BE2C (cell line): ENCODE measurements at regions not wholly inside any gene's neighbourhood (a gene's known extent, or its start where the extent isn't known, plus 50 kb on each side); places are given as distances from the start of the nearest gene placed in this dataset.
"Not testable (repeated sequence)": the region's sequence is repeated elsewhere in the genome, so short reads cannot be mapped to it uniquely, and the experiment has no call there.

Source experiments
- DNase-seq: peaks from one replicate; pipeline ENCODE4 v3.0.0-alpha.2; 2020
- H3K27me3 ChIP-seq: fragments of 250-450 bp; sonication (Bioruptor Pico); 2 replicates; pipeline ENCODE4 v1.5.1; 2020; ENCODE audit warnings: mild to moderate bottlenecking
- H3K36me3 ChIP-seq: fragments of 250-450 bp; sonication (Bioruptor Pico); 2 replicates; pipeline ENCODE4 v1.5.1; 2020; ENCODE audit warnings: mild to moderate bottlenecking
- H3K4me1 ChIP-seq: fragments of 250-450 bp; sonication (Bioruptor Pico); 2 replicates; pipeline ENCODE4 v1.5.1; 2020
- H3K4me3 ChIP-seq: 2 replicates; pipeline ENCODE4 v1.5.1; 2011; ENCODE audit warnings: low read depth, low read length
- H3K9me3 ChIP-seq: fragments of 250-450 bp; sonication (Bioruptor Pico); 2 replicates; pipeline ENCODE4 v1.5.1; 2020
- CTCF ChIP-seq: IDR thresholded peaks from 2 replicates; pipeline ENCODE4 v1.5.1; 2012; ENCODE audit warnings: mild to moderate bottlenecking, low read depth, low read length

- Histone ChIP-seq H3K4me1 (no peaks in the 10 kb centered on the region), H3K27me3 (no peaks in the 10 kb centered on the region), H3K36me3 (no peaks in the 10 kb centered on the region), H3K4me3 (no peak overlapping the region), H3K9me3 (no peaks in the 10 kb centered on the region)
- TF ChIP-seq CTCF = no peak
- DNase-seq = no peak
These were observed 516.6 kb upstream of the ROBO2 start for GRCh38 chr3:76523337-76523736.

GRCh38 chr3:76525726-76526125 is 514.2 kb upstream of the ROBO2 start:
- H3K27me3 ChIP-seq = no peaks in the 10 kb centered on the region
- H3K4me3 ChIP-seq = no peak overlapping the region
- H3K36me3 ChIP-seq = no peaks in the 10 kb centered on the region
- no peaks in the 10 kb centered on the region for H3K4me1 ChIP-seq
- DNase-seq = no peak
- no peak for TF ChIP-seq CTCF
- H3K9me3 ChIP-seq = no peaks in the 10 kb centered on the region

GRCh38 chr3:76527773-76528172 is 512.1 kb upstream of the ROBO2 start:
- no peak for TF ChIP-seq CTCF
- DNase-seq = no peak
- H3K36me3 ChIP-seq = no peaks in the 10 kb centered on the region
- H3K9me3 ChIP-seq = no peaks in the 10 kb centered on the region
- H3K4me1 ChIP-seq = no peaks in the 10 kb centered on the region
- no peaks in the 10 kb centered on the region for H3K27me3 ChIP-seq
- H3K4me3 ChIP-seq = no peak overlapping the region

DNA sequence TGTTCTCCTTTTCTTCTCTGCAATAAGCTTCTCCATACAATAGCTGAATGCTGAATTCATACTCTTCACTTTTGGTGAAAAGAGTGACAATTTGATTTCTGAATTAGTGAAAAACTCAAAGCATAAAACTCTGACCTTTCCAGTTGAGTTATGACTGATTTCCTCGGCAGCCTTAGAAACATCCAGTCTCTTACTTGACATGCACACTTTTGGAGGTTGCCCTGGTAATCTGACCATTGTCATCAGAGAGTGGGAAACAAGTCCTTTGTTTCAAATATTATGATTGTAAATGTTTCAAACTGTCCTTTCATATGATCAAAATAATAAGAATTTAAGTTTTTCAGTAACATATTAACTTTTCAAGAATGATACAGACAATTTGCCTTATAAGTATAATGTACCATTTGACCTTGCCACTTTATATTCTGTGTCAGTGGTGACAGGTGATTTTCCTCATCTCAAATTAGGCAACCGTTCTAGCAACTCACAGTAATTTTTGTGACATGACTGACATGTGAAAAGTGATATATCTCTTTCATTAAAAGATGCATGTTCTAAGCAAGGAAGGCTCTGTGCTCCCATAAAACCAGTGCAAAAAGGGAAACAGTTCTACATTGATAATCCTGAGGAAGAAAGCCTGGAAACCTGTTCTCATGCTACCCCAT is 507.6 kb upstream of the ROBO2 start:
- H3K9me3 ChIP-seq = no peaks in the 10 kb centered on the region
- no peak for DNase-seq
- no peak for TF ChIP-seq CTCF
- no peak overlapping the region for H3K4me3 ChIP-seq
- H3K36me3 ChIP-seq = no peaks in the 10 kb centered on the region
- H3K27me3 ChIP-seq = no peaks in the 10 kb centered on the region
- H3K4me1 ChIP-seq = no peaks in the 10 kb centered on the region

DNA sequence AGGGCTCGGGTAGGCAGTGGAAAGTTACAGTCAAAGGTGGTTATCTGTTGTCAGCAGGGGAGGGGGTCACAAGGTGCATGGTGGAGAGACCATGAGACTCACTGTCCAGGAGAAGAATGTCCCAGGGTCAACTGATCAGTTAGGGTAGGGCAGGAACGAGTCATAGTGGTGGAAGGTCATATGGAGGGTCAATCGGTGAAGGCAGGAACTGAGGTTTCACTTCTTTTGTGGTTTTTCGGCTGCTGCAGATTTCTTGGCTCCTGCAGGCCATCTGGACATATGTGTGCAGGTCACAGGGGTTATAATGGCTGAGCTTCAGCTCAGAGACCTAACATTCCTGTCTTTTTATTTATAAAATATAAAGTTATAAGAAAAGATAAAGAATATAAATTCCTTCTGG is 506.2 kb upstream of the ROBO2 start:
- H3K4me3 ChIP-seq, H3K36me3 ChIP-seq, DNase-seq, H3K9me3 ChIP-seq, H3K4me1 ChIP-seq, H3K27me3 ChIP-seq: not testable (repeated sequence)

DNA sequence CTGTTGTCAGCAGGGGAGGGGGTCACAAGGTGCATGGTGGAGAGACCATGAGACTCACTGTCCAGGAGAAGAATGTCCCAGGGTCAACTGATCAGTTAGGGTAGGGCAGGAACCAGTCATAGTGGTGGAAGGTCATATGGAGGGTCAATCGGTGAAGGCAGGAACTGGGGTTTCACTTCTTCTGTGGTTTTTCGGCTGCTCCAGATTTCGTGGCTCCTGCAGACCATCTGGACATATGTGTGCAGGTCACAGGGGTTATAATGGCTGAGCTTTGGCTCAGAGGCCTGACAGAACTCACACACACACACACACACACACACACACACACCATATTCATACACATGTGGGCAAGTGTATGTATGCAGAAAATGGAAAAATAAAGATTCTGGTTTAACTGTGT is 502.0 kb upstream of the ROBO2 start:
- not testable (repeated sequence) for H3K9me3 ChIP-seq, H3K27me3 ChIP-seq, DNase-seq, H3K36me3 ChIP-seq, H3K4me1 ChIP-seq, H3K4me3 ChIP-seq

GRCh38 chr3:76547674-76548073 is 492.2 kb upstream of the ROBO2 start:
- peaks cover 18% of the 10 kb centered on the region for H3K4me1 ChIP-seq
- no peak for DNase-seq
- no peaks in the 10 kb centered on the region for H3K9me3 ChIP-seq
- H3K4me3 ChIP-seq = no peak overlapping the region
- TF ChIP-seq CTCF = no peak
- H3K27me3 ChIP-seq = no peaks in the 10 kb centered on the region
- H3K36me3 ChIP-seq = no peaks in the 10 kb centered on the region
